Spleen (tissue), 7 donors: ENCODE measurements at regions not wholly inside any gene's neighbourhood (a gene's known extent, or its start where the extent isn't known, plus 50 kb on each side); places are given as distances from the start of the nearest gene placed in this dataset.

ENCODE experiments used
- CTCF ChIP-seq, 11 experiments: fragments of 200-600 bp in 7 of 11; fragments of 450-650 bp in 4 of 11; sonication (generic) in 4 of 11; IDR thresholded peaks in 8 of 11; conservative IDR thresholded peaks in 3 of 11; 1 replicate in 7 of 11; 2 replicates in 4 of 11; pipeline versions ENCODE4 v1.4.0 to v1.8.0; 2016 to 2021; ENCODE audit warnings: antibody characterized with exemption in 11 of 11, inconsistent platforms in 4 of 11, mild to moderate bottlenecking in 1 of 11
- POLR2A ChIP-seq, 3 donors: fragments of 450-650 bp; IDR thresholded peaks; one replicate each; pipeline ENCODE4 v1.5.1; 2017; ENCODE audit warnings: antibody characterized with exemption in 3 of 3, mild to moderate bottlenecking in 1 of 3
- POLR2AphosphoS5 ChIP-seq, 3 donors: sonication (generic); formaldehyde crosslinking; IDR thresholded peaks; one replicate each; pipeline ENCODE4 v1.5.1; 2017; ENCODE audit warnings: antibody characterized with exemption in 3 of 3
- donor health status: DM: no; HTN: no; CAD: no; lungs with moderate emphysema.
- donor health status: DM: no; HTN: no; CAD: no.
- donor health status: DM: no; HTN: no; CAD: no.

GRCh38 chr13:65603160-65603559 is 1627.0 kb downstream of the PCDH9 start:
- TF ChIP-seq CTCF (IDR thresholded peaks at IDR 0.05 in 8 of 11, conservative IDR thresholded peaks at IDR 0.05 in 3 of 11) = no peak
- no peak for TF ChIP-seq POLR2A (IDR thresholded peaks at IDR 0.05)
- no peak for TF ChIP-seq POLR2AphosphoS5 (IDR thresholded peaks at IDR 0.05)
